Heart right ventricle (tissue), 16 donors: ENCODE measurements at regions not wholly inside any gene's neighbourhood (a gene's known extent, or its start where the extent isn't known, plus 50 kb on each side); places are given as distances from the start of the nearest gene placed in this dataset.

Experiments used
- ATAC-seq, 8 donors: fragments of 200-7000 bp; cut with Tn5 transposase; one replicate each; pipeline ENCODE4 v1.9.1; 2020; ENCODE audit warnings: mild to moderate bottlenecking in 8 of 8, moderate library complexity in 8 of 8, moderate number of reproducible peaks in 1 of 8
- DNase-seq, 2 donors: peaks; one replicate each; pipeline ENCODE4 v3.0.0-alpha.2; 2020
- H3K27ac ChIP-seq, 10 donors: fragments of 200-600 bp; sonication (generic) in 2 of 10; one replicate each; pipeline versions ENCODE4 v1.5.0 to v1.8.0; 2020 to 2022; ENCODE audit warnings: mild to moderate bottlenecking in 3 of 10
- H3K27me3 ChIP-seq, 7 donors: fragments of 200-600 bp; one replicate each; pipeline ENCODE4 v1.8.0; 2021 to 2022; ENCODE audit warnings: mild to moderate bottlenecking in 2 of 7
- H3K36me3 ChIP-seq, 9 donors: fragments of 200-600 bp; sonication (generic) in 1 of 9; one replicate each; pipeline versions ENCODE4 v1.5.0 to v1.8.0; 2020 to 2022; ENCODE audit warnings: mild to moderate bottlenecking in 2 of 9
- H3K4me1 ChIP-seq, 9 donors: fragments of 200-600 bp; sonication (generic) in 1 of 9; one replicate each; pipeline versions ENCODE4 v1.5.0 to v1.8.0; 2020 to 2022; ENCODE audit warnings: mild to moderate bottlenecking in 4 of 9
- H3K4me3 ChIP-seq, 10 donors: fragments of 200-600 bp; sonication (generic) in 2 of 10; one replicate each; pipeline versions ENCODE4 v1.5.0 to v1.8.0; 2020 to 2022; ENCODE audit warnings: mild to moderate bottlenecking in 7 of 10, moderate library complexity in 2 of 10
- H3K9me3 ChIP-seq, 11 donors: fragments of 200-600 bp in 10 of 11; sonication (generic) in 2 of 11; one replicate each; pipeline versions ENCODE4 v1.5.0 to v1.8.0; 2013 to 2022; ENCODE audit warnings: mild to moderate bottlenecking in 2 of 11, control low read depth in 1 of 11, moderate library complexity in 1 of 11
- CTCF ChIP-seq, 9 donors: fragments of 200-600 bp; sonication (generic) in 2 of 9; IDR thresholded peaks; one replicate each; pipeline versions ENCODE4 v1.5.0 to v1.8.0; 2021 to 2022; ENCODE audit warnings: antibody characterized with exemption in 9 of 9, mild to moderate bottlenecking in 5 of 9, moderate library complexity in 1 of 9
- WGBS, 2 donors: extraction: QIAGEN DNeasy Blood & Tissue Kit; methylation state at CpG; one replicate each; pipeline ENCODE4 v1.1.7; 2013; ENCODE audit warnings: inconsistent platforms in 1 of 2; 5-methylcytosine and 5-hydroxymethylcytosine counted together
- intact Hi-C, 10 donors: fragments of 100-400 bp; cut with DNase I; formaldehyde crosslinking; loops; one replicate each; pipeline versions ENCODE4 v1.11.1 to v1.14.2; 2022
- donor health status: Arrhythmogenic right ventricular cardiomyopathy.
- donor health status: ischemic (EF 13 %, LVEDD 7.1; RV severe dilation, severe dysfunction).
- donor health status: healthy with polysubstance abuse.
- donor health status: DM: no; HTN: yes; CAD: no.
- donor health status: DM: no; HTN: no; CAD: no.
- donor health status: ischemic (EF 25% LVEDD 6.9; RV normal size, moderate dysfunction).
- donor health status: ischemic (EF 25% LVEDD 5.7; RV mildly dilated, moderate dysfunction).
- donor health status: healthy.
- donor health status: DM: yes; HTN: yes; CAD: no.
- donor health status: Ischemic cardiomyopathy.
- donor health status: ischemic (EF 35%, LVEDD 5.7; RV mildly dilated, moderate dysfunction).
- donor health status: nonischemic (EF 11% LVEDD 7.7; RV severe dilation, severe dysfunction).
- donor health status: DM: yes; HTN: yes; CAD: no.
- donor health status: PGD.
- donor health status: ischemic (EF 29% LVEDD 5.4; RV normal size, mild dysfunction).
- donor health status: nonischemic (EF 23%, LVEDD 6.1; RV moderate dilation, normal function).

GRCh38 chr16:52357711-52358110 lies 189.2 kb downstream of the TOX3 start:
- no peak for ATAC-seq
- no peaks in the 10 kb centered on the region for H3K36me3 ChIP-seq
- TF ChIP-seq CTCF (IDR thresholded peaks at IDR 0.05), result no peak
- H3K4me1 ChIP-seq, result no peaks in the 10 kb centered on the region
- no peak overlapping the region for H3K4me3 ChIP-seq
- no peak for DNase-seq
- no peaks in the 10 kb centered on the region for H3K27me3 ChIP-seq
- no peak overlapping the region for H3K27ac ChIP-seq
- intact Hi-C loops, result loop anchor here in 1 of 10 donors (5.0 kb wide), 1 partner anchor 1030 kb away; no protein-coding TSS in a partner anchor
- WGBS, 2 donors, result 50 to 64% methylated on average over 4 of the region's 4 CpGs
- peaks cover 0 to 25% (median 0%) of the 10 kb centered on the region in 11 donors for H3K9me3 ChIP-seq

GRCh38 chr16:52353249-52353648 lies 193.7 kb downstream of the TOX3 start:
- H3K4me3 ChIP-seq, result no peak overlapping the region
- ATAC-seq (no peak), DNase-seq (no peak)
- intact Hi-C loops, result no loop called here
- TF ChIP-seq CTCF (IDR thresholded peaks at IDR 0.05), result no peak
- no peaks in the 10 kb centered on the region for H3K4me1 ChIP-seq
- 78 to 86% methylated on average over 1 of the region's 1 CpG for WGBS, 2 donors
- H3K9me3 ChIP-seq, result peaks cover 0 to 20% (median 0%) of the 10 kb centered on the region in 11 donors
- no peaks in the 10 kb centered on the region for H3K36me3 ChIP-seq
- no peak overlapping the region for H3K27ac ChIP-seq
- no peaks in the 10 kb centered on the region for H3K27me3 ChIP-seq

- no peak for ATAC-seq
- H3K27me3 ChIP-seq, result no peaks in the 10 kb centered on the region
- H3K4me1 ChIP-seq, result no peaks in the 10 kb centered on the region
- no peak for TF ChIP-seq CTCF (IDR thresholded peaks at IDR 0.05)
- H3K27ac ChIP-seq, result no peak overlapping the region
- H3K9me3 ChIP-seq, result peaks cover 0 to 11% (median 0%) of the 10 kb centered on the region in 11 donors
- no peak for DNase-seq
- intact Hi-C loops, result no loop called here
- no peaks in the 10 kb centered on the region for H3K36me3 ChIP-seq
- WGBS, 2 donors, result 80 to 82% methylated on average over 5 of the region's 5 CpGs
- H3K4me3 ChIP-seq, result no peak overlapping the region
These were observed 195.5 kb downstream of the TOX3 start for GRCh38 chr16:52351451-52351850.

- TF ChIP-seq CTCF (IDR thresholded peaks at IDR 0.05), result no peak
- Histone ChIP-seq H3K4me1 (no peaks in the 10 kb centered on the region), H3K4me3 (no peak overlapping the region), H3K9me3 (peaks cover 0 to 10% (median 0%) of the 10 kb centered on the region in 11 donors), H3K27me3 (no peaks in the 10 kb centered on the region), H3K27ac (no peak overlapping the region), H3K36me3 (no peaks in the 10 kb centered on the region)
- DNase-seq (no peak), ATAC-seq (no peak)
- 67 to 71% methylated on average over 3 of the region's 3 CpGs for WGBS, 2 donors
- intact Hi-C loops, result no loop called here
These were observed 196.8 kb downstream of the TOX3 start for GRCh38 chr16:52350031-52350642.
